GM12878 (cell line): ENCODE measurements at regions not wholly inside any gene's neighbourhood (a gene's known extent, or its start where the extent isn't known, plus 50 kb on each side); places are given as distances from the start of the nearest gene placed in this dataset.

ENCODE experiments used
- ATAC-seq: fragments of 200-7000 bp; cut with Tn5 transposase; 3 replicates; pipeline ENCODE4 v1.9.1; 2020; ENCODE audit warnings: mild to moderate bottlenecking, moderate library complexity
- BruUV-seq: library from RNA; stranded (reverse); fragments of 400-500 nt; replicated peaks from 2 replicates; lab custom pipeline; 2021; lab: Mats Ljungman, UMichigan
- CTCF ChIA-PET: fragments of 300-600 bp; sonication (Branson Sonifier 250); formaldehyde crosslinking; extraction: SDS; loops from one replicate; lab custom pipeline; 2021; ENCODE audit warnings: inconsistent platforms; lab: Yijun Ruan, JAX
- POLR2A ChIA-PET: fragments of 350-600 bp; formaldehyde crosslinking; extraction: SDS; loops from one replicate; lab custom pipeline; 2021; ENCODE audit warnings: inconsistent platforms; lab: Charles Lee
- RAD21 ChIA-PET: fragments of 300-600 bp; sonication (Branson Sonifier 250); formaldehyde crosslinking; loops from one replicate; lab custom pipeline; 2023; ENCODE audit warnings: antibody characterized with exemption; ENCODE audit not compliant: unreplicated experiment; lab: Charles Lee
- SMC1A ChIA-PET: fragments of 300-600 bp; sonication (Branson Sonifier 250); formaldehyde crosslinking; loops from one replicate; lab custom pipeline; 2023; ENCODE audit not compliant: unreplicated experiment, uncharacterized antibody; lab: Charles Lee
- DNase-seq: peaks from one replicate; pipeline ENCODE4 v3.0.0-alpha.2; 2011; ENCODE audit warnings: low read depth, low spot score
- FAIRE-seq: peaks from 3 replicates; lab custom pipeline; 2011; peaks lifted over from hg19 to GRCh38; lab: Jason Lieb, UNC
- H2AFZ ChIP-seq: 2 replicates; pipeline ENCODE4 v1.6.0; 2011; ENCODE audit warnings: low read depth, low read length, control low read depth; ENCODE audit not compliant: control insufficient read depth
- H3K27ac ChIP-seq: 2 replicates; pipeline ENCODE4 v1.5.1; 2011; ENCODE audit warnings: control low read depth; ENCODE audit not compliant: control insufficient read depth, insufficient read depth
- H3K27me3 ChIP-seq, 2 experiments: replicated peaks in 1 of 2; 2 replicates each; pipeline versions ENCODE4 v1.6.0 to v1.6.1; 2011; ENCODE audit warnings: low read length in 1 of 2; ENCODE audit not compliant: control insufficient read depth in 2 of 2, insufficient read depth in 2 of 2
- H3K36me3 ChIP-seq, 2 experiments: 2 replicates each; pipeline ENCODE4 v1.5.1; 2011; ENCODE audit warnings: low read length in 1 of 2; ENCODE audit not compliant: control insufficient read depth in 2 of 2, insufficient read depth in 2 of 2
- H3K4me1 ChIP-seq: 2 replicates; pipeline ENCODE4 v1.6.1; 2011; ENCODE audit warnings: mild to moderate bottlenecking, low read length, moderate library complexity, mixed read lengths; ENCODE audit not compliant: control insufficient read depth, insufficient read depth
- H3K4me2 ChIP-seq: 2 replicates; pipeline ENCODE4 v1.6.0; 2011; ENCODE audit warnings: control low read depth; ENCODE audit not compliant: control insufficient read depth, insufficient read depth
- H3K4me3 ChIP-seq: fragments of 200-600 bp; sonication (generic); 2 replicates; pipeline ENCODE4 v1.5.1; 2016
- H3K79me2 ChIP-seq: 2 replicates; pipeline ENCODE4 v1.6.0; 2011; ENCODE audit warnings: low read length; ENCODE audit not compliant: control insufficient read depth, insufficient read depth
- H3K9ac ChIP-seq: 2 replicates; pipeline ENCODE4 v1.8.0; 2011; ENCODE audit warnings: low read length, control low read depth, mixed read lengths; ENCODE audit not compliant: control insufficient read depth, insufficient read depth
- H3K9me3 ChIP-seq: replicated peaks from 3 replicates; pipeline ENCODE4 v1.5.1; 2011; ENCODE audit warnings: mild to moderate bottlenecking, low read length; ENCODE audit not compliant: control insufficient read depth, insufficient read depth
- H4K20me1 ChIP-seq: 2 replicates; pipeline ENCODE4 v1.6.0; 2011; ENCODE audit not compliant: control insufficient read depth, insufficient read depth
- ATF2 ChIP-seq: IDR thresholded peaks from 2 replicates; pipeline ENCODE4 v1.6.1; 2012; ENCODE audit warnings: low read length, inconsistent platforms
- E2F8 ChIP-seq: fragments of 450-650 bp; IDR thresholded peaks from 2 replicates; pipeline ENCODE4 v1.6.1; 2018; ENCODE audit warnings: mild to moderate bottlenecking, low read depth, moderate library complexity; ENCODE audit not compliant: partially characterized antibody
- EGR1 ChIP-seq, 2 experiments: IDR thresholded peaks; 1 replicate in 1 of 2; 2 replicates in 1 of 2; pipeline ENCODE4 v1.6.1; 2011 to 2012; ENCODE audit warnings: low read depth in 2 of 2, low read length in 2 of 2, borderline replicate concordance in 1 of 2, mild to moderate bottlenecking in 1 of 2, moderate library complexity in 1 of 2
- HDGF ChIP-seq: fragments of 450-650 bp; IDR thresholded peaks from 2 replicates; pipeline ENCODE4 v1.6.1; 2016; ENCODE audit warnings: antibody characterized with exemption
- MEF2A ChIP-seq: IDR thresholded peaks from 2 replicates; pipeline ENCODE4 v1.6.1; 2011; ENCODE audit warnings: low read depth, mild to moderate bottlenecking, low read length, moderate library complexity; ENCODE audit not compliant: insufficient read depth
- NR2C1 ChIP-seq: fragments of 450-650 bp; IDR thresholded peaks from 2 replicates; pipeline ENCODE4 v1.6.1; 2017; ENCODE audit warnings: antibody characterized with exemption, mild to moderate bottlenecking, moderate library complexity
- NR2F1 ChIP-seq: fragments of 450-650 bp; conservative IDR thresholded peaks from 2 replicates; pipeline ENCODE4 v1.6.1; 2017; ENCODE audit warnings: mild to moderate bottlenecking
- PBX3 ChIP-seq: IDR thresholded peaks from 2 replicates; pipeline ENCODE4 v1.6.1; 2011; ENCODE audit warnings: mild to moderate bottlenecking, low read depth, low read length, moderate library complexity; ENCODE audit not compliant: insufficient replicate concordance
- WGBS: methylation state at CpG from one replicate; pipeline ENCODE4 v1.1.6; 2016; ENCODE audit warnings: low lambda C conversion rate; ENCODE audit not compliant: insufficient replicate concordance, insufficient coverage; ENCODE audit errors: missing lambda C conversion rate; 5-methylcytosine and 5-hydroxymethylcytosine counted together
- in situ Hi-C: fragments of 300-500 bp; cut with MboI; formaldehyde crosslinking; loops from 9 replicates; pipeline ENCODE4 v1.14.3; 2018; ENCODE audit warnings: mixed read lengths
- intact Hi-C: fragments of 100-400 bp; cut with micrococcal nuclease; formaldehyde crosslinking; loops from one replicate; pipeline ENCODE4 v1.14.2; 2022; ENCODE audit not compliant: unreplicated experiment

DNA sequence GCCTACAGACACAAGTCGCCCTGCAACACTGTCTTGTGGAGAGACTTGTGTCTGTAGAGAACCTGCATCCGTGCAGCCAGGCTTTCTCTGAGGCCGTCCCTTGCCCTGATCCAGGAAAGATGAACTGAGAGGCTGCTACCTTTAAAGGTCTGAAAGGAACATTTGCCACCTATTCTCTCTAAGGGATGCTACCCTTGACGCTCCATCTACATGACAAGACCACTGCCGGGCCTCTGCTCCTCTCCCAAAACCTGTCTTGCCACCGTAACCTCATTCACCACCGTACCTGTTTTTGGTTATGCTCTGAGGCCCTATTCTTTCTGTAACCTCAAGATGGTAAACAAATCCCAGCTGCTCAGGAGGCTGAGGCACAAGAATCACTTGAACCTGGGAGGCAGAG lies 73.9 kb downstream of the FOXF2 start:
- no TSS peak for BruUV-seq
- H3K27me3 ChIP-seq, result no peaks in the 10 kb centered on the region
- H4K20me1 ChIP-seq, result no peaks in the 10 kb centered on the region
- TF ChIP-seq HDGF, result no peak
- TF ChIP-seq, all 136 proteins: peak for 0
- no peak overlapping the region for H3K4me2 ChIP-seq
- H2AFZ ChIP-seq, result no peak overlapping the region
- no peak overlapping the region for H3K9ac ChIP-seq
- CTCF ChIA-PET, result interaction anchor here (1.1 to 2.2 kb wide), 2 partner anchors 22 to 27 kb away, joined by 4 read pairs; no protein-coding TSS in a partner anchor
- FAIRE-seq, result no peak
- POLR2A ChIA-PET, result interaction anchor here (0.7 kb wide), 1 partner anchor 741 kb away, joined by 3 read pairs; no protein-coding TSS in a partner anchor
- intact Hi-C loops, result no loop called here
- in situ Hi-C loops, result no loop called here
- no peak overlapping the region for H3K27ac ChIP-seq
- ATAC-seq, result no peak
- no peaks in the 10 kb centered on the region; the same call in 2 of the 3 replicates for H3K9me3 ChIP-seq
- H3K4me3 ChIP-seq, result no peak overlapping the region
- H3K4me1 ChIP-seq, result peaks cover 10% of the 10 kb centered on the region
- SMC1A ChIA-PET, result no interaction called here
- RAD21 ChIA-PET, result interaction anchor here (1.7 kb wide), 1 partner anchor 26 kb away, joined by 5 read pairs; no protein-coding TSS in a partner anchor
- H3K79me2 ChIP-seq, result no peaks in the 10 kb centered on the region
- no peaks in the 10 kb centered on the region for H3K36me3 ChIP-seq
- 75% methylated on average over 7 of the region's 7 CpGs for WGBS
- DNase-seq, result no peak

- no peak overlapping the region for H2AFZ ChIP-seq
- no peak overlapping the region for H3K4me2 ChIP-seq
- FAIRE-seq, result no peak
- DNase-seq, result no peak
- no peaks in the 10 kb centered on the region for H3K79me2 ChIP-seq
- H3K9me3 ChIP-seq, result no peaks in the 10 kb centered on the region; the same call in 2 of the 3 replicates
- BruUV-seq, result no TSS peak
- H3K4me1 ChIP-seq, result peaks cover 14% of the 10 kb centered on the region
- ChIA-PET RAD21 (interaction anchor here (1.7 kb wide), 1 partner anchor 27 kb away, joined by 5 read pairs; no protein-coding TSS in a partner anchor), POLR2A (interaction anchor here (0.6 to 0.7 kb wide), 2 partner anchors 194 to 742 kb away, joined by 3 read pairs; no protein-coding TSS in a partner anchor), CTCF (interaction anchor here (1.1 to 2.2 kb wide), 2 partner anchors 22 to 27 kb away, joined by 4 read pairs; no protein-coding TSS in a partner anchor), SMC1A (interaction anchor here (1.1 to 1.3 kb wide), 2 partner anchors 9 to 27 kb away, joined by 3 to 4 read pairs; no protein-coding TSS in a partner anchor)
- no peak overlapping the region for H3K9ac ChIP-seq
- H3K4me3 ChIP-seq, result no peak overlapping the region
- H3K36me3 ChIP-seq, result no peaks in the 10 kb centered on the region
- intact Hi-C loops (no loop called here), in situ Hi-C loops (no loop called here)
- no peak overlapping the region for H3K27ac ChIP-seq
- no peak for TF ChIP-seq NR2F1
- TF ChIP-seq MEF2A, result no peak
- no peak for TF ChIP-seq ATF2
- no peak for TF ChIP-seq E2F8
- TF ChIP-seq NR2C1, result no peak
- no peak for TF ChIP-seq PBX3
- TF ChIP-seq EGR1 (IDR thresholded peaks at IDR 0.05; ENCODE audit: borderline replicate concordance in 1 of 2, low read depth in 2 of 2, low read length in 2 of 2), result no peak
- no peaks in the 10 kb centered on the region for H3K27me3 ChIP-seq
- H4K20me1 ChIP-seq, result no peaks in the 10 kb centered on the region
- 77% methylated on average over 8 of the region's 8 CpGs for WGBS
- no peak for ATAC-seq
Measured at GRCh38 chr6:1463751-1464426, 74.5 kb downstream of the FOXF2 start.
